ENCODE measurements at regions not wholly inside any gene's neighbourhood (a gene's known extent, or its start where the extent isn't known, plus 50 kb on each side); places are given as distances from the start of the nearest gene placed in this dataset.

GRCh38 chr10:118915161-118915560, 114.4 kb upstream of the NANOS1 start:
- H4K20me1 ChIP-seq (replicated peaks in 1 of 2; ENCODE audit: control insufficient read depth in 1 of 2, insufficient read depth in 2 of 2, low read length in 2 of 2) = no peaks in the 10 kb centered on the region
- no peak overlapping the region for H2AFZ ChIP-seq (ENCODE audit: low read length)
- no peaks in the 10 kb centered on the region for H3K36me3 ChIP-seq (ENCODE audit: control insufficient read depth in 2 of 4, insufficient read depth in 4 of 4, low read length in 3 of 4)
- peaks cover 0 to 3% (median 0%) of the 10 kb centered on the region in 4 experiments; a peak in 1 of 7 replicates for H3K4me1 ChIP-seq (replicated peaks in 1 of 4; ENCODE audit: control insufficient read depth in 3 of 4, insufficient read depth in 4 of 4, low read length in 3 of 4)
- no peak overlapping the region for H2BK5ac ChIP-seq (ENCODE audit: low read depth, low read length)
- no peak overlapping the region for H2BK15ac ChIP-seq (ENCODE audit: low read length)
- no peak for TF ChIP-seq EZH2 (IDR thresholded peaks at IDR 0.05; ENCODE audit: low read depth, low read length, severe bottlenecking)
- no peak for TF ChIP-seq CTBP2 (IDR thresholded peaks at IDR 0.05; ENCODE audit: borderline replicate concordance, insufficient read depth, insufficient read length, low read length)
- H3K27ac ChIP-seq (ENCODE audit: low read depth, low read length) = no peak overlapping the region
- no peak overlapping the region for H3K18ac ChIP-seq (ENCODE audit: extremely low read depth, low read length)
- no peak overlapping the region for H2BK120ac ChIP-seq (replicated peaks; ENCODE audit: low read depth, low read length)
- FAIRE-seq = no peak
- H3K9ac ChIP-seq (replicated peaks in 1 of 4; ENCODE audit: extremely low read depth in 1 of 4, low read depth in 3 of 4, low read length in 3 of 4) = no peak overlapping the region
- 91% methylated on average over 8 of the region's 8 CpGs; no CpG with 5 or more reads in 1 of the 2 experiments for WGBS, 2 experiments (ENCODE audit: extremely low coverage in 1 of 2, insufficient coverage in 1 of 2, insufficient read length in 1 of 2, insufficient replicate concordance in 2 of 2, low coverage in 1 of 2, low lambda C conversion rate in 2 of 2, missing lambda C conversion rate in 1 of 2)
- H3K4ac ChIP-seq (replicated peaks; ENCODE audit: insufficient read length, low read depth, low read length) = no peak overlapping the region
- H3K23me2 ChIP-seq (ENCODE audit: low read depth, low read length) = peaks cover 1% of the 10 kb centered on the region; the same call in 1 of the 2 replicates
- H2AK5ac ChIP-seq (ENCODE audit: low read depth, low read length) = no peak overlapping the region
- no peak overlapping the region for H3K4me3 ChIP-seq (ENCODE audit: extremely low read depth in 1 of 4, insufficient read depth in 2 of 4, low read depth in 3 of 4, low read length in 4 of 4)
- H3K27me3 ChIP-seq (replicated peaks in 1 of 4; ENCODE audit: control insufficient read depth in 3 of 4, extremely low read depth in 1 of 4, insufficient read depth in 3 of 4, low read length in 3 of 4) = no peaks in the 10 kb centered on the region
- no peak overlapping the region for H3K23ac ChIP-seq (ENCODE audit: insufficient read length)
- DNase-seq (ENCODE audit: low read depth in 1 of 2, low spot score in 2 of 2) = no peak
- no peaks in the 10 kb centered on the region for H3K79me2 ChIP-seq (ENCODE audit: control insufficient read depth in 1 of 2, insufficient read depth in 2 of 2, low read length in 2 of 2)
- H3K14ac ChIP-seq (ENCODE audit: insufficient read length) = no peak overlapping the region
- ChIA-PET POLR2A (ENCODE audit: partially characterized antibody) (no interaction called here), CTCF (ENCODE audit: partially characterized antibody) (no interaction called here)
- H2BK20ac ChIP-seq (ENCODE audit: low read length) = no peak overlapping the region
- H4K8ac ChIP-seq (ENCODE audit: extremely low read depth, insufficient read depth, low read length) = no peak overlapping the region
- no peak overlapping the region for H2BK12ac ChIP-seq (ENCODE audit: low read depth, low read length)
- no peaks in the 10 kb centered on the region for H3K79me1 ChIP-seq (ENCODE audit: low read depth, low read length)
- H4K5ac ChIP-seq (ENCODE audit: insufficient read length, low read depth, low read length) = no peak overlapping the region
- no peak overlapping the region for H4K91ac ChIP-seq (replicated peaks; ENCODE audit: insufficient read length, low read length)
- no peaks in the 10 kb centered on the region for H3K9me3 ChIP-seq (ENCODE audit: insufficient read depth in 2 of 2, low read depth in 1 of 2, low read length in 1 of 2)
- no peak overlapping the region for H3K4me2 ChIP-seq (ENCODE audit: insufficient read depth in 1 of 2, low read depth in 2 of 2, low read length in 2 of 2)
- H3K56ac ChIP-seq (replicated peaks; ENCODE audit: insufficient read length, low read depth, low read length) = no peak overlapping the region

All from H1 (cell line).